ENCODE measurements at regions not wholly inside any gene's neighbourhood (a gene's known extent, or its start where the extent isn't known, plus 50 kb on each side); places are given as distances from the start of the nearest gene placed in this dataset.
"Not testable (repeated sequence)": the region's sequence is repeated elsewhere in the genome, so short reads cannot be mapped to it uniquely, and the experiment has no call there.

DNA sequence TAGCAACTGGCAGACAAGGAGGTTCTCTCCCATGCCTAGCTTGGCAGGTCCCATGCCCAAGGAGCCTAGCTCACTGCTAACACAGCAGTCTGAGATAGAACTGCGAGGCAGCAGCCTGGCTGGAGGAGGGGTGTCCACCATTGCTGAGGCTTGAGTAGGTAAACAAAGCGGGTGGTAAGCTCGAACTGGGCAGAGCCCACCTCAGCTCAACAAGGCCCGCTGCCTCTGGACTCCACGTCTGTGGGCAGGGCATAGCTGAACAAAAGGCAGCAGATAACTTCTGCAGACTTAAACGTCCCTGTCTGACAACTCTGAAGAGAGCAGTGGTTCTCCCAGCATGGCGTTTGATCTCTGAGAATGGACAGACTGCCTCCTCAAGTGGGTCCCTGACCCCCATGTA, 682.4 kb downstream of the DACH1 start:
- H3K9me3 ChIP-seq (ENCODE audit: low read length); H3K27me3 ChIP-seq (ENCODE audit: low read length); H3K27ac ChIP-seq (ENCODE audit: low read length); H3K4me3 ChIP-seq (ENCODE audit: low read length); H3K36me3 ChIP-seq (ENCODE audit: insufficient read depth, low read length); H4K20me1 ChIP-seq (ENCODE audit: insufficient read depth, low read depth, low read length); H3K4me2 ChIP-seq (ENCODE audit: low read depth, low read length, poor library complexity, severe bottlenecking); H3K9ac ChIP-seq (ENCODE audit: low read length); H2AFZ ChIP-seq (ENCODE audit: low read length); H3K79me2 ChIP-seq (ENCODE audit: low read length); DNase-seq; H3K9me2 ChIP-seq (replicated peaks; ENCODE audit: insufficient read depth, low read length); H3K4me1 ChIP-seq (ENCODE audit: low read length): not testable (repeated sequence)

DNA sequence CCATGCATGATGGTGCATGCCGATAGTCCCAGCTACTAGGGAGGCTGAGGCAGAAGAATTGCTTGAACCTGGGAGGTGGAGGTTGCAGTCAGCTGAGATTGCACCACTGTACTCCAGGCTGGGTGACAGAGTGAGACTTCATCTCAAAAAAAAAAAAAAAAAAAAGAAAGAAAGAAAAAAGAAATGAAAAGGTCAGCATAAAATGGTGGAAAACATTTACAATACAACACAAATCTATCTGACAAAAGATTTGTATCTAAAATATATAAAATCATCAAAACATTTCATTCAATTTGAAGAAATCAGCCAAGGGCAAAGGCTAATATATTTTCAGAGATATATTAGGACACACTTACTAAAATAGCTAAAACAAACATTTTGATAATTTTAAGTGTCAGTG, 683.7 kb downstream of the DACH1 start:
- not testable (repeated sequence) for H3K27ac ChIP-seq (ENCODE audit: low read length); H3K4me2 ChIP-seq (ENCODE audit: low read depth, low read length, poor library complexity, severe bottlenecking); H2AFZ ChIP-seq (ENCODE audit: low read length); DNase-seq; H3K27me3 ChIP-seq (ENCODE audit: low read length); H4K20me1 ChIP-seq (ENCODE audit: insufficient read depth, low read depth, low read length); H3K4me3 ChIP-seq (ENCODE audit: low read length); H3K9ac ChIP-seq (ENCODE audit: low read length); H3K36me3 ChIP-seq (ENCODE audit: insufficient read depth, low read length); H3K9me2 ChIP-seq (replicated peaks; ENCODE audit: insufficient read depth, low read length); H3K79me2 ChIP-seq (ENCODE audit: low read length); H3K4me1 ChIP-seq (ENCODE audit: low read length)
- H3K9me3 ChIP-seq (ENCODE audit: low read length) = peaks cover 11% of the 10 kb centered on the region

DNA sequence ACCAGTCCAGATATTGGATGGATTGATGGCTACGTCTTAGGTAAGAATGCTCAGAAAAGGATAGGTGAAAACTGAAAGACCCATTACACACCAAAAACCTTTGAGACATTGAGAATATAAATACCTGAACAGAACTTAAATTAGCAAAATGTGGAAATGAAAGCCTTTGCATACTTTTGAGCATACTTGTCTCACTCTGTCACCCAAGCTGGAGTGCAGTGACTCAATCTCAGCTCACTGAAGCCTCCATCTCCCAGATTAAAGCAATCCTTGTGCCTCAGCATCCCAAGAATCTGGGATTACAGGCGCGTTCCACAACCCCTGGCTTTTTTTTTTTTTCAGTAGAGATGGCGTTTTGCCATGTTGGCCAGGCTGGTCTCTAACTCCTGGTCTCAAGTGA, 695.3 kb downstream of the DACH1 start:
- Histone ChIP-seq H4K20me1 (ENCODE audit: insufficient read depth, low read depth, low read length) (no peaks in the 10 kb centered on the region), H2AFZ (ENCODE audit: low read length) (no peak overlapping the region), H3K4me2 (ENCODE audit: low read depth, low read length, poor library complexity, severe bottlenecking) (no peak overlapping the region), H3K79me2 (ENCODE audit: low read length) (no peaks in the 10 kb centered on the region), H3K4me3 (ENCODE audit: low read length) (no peak overlapping the region), H3K9me3 (ENCODE audit: low read length) (peaks cover 27% of the 10 kb centered on the region), H3K27me3 (ENCODE audit: low read length) (no peaks in the 10 kb centered on the region), H3K9me2 (replicated peaks; ENCODE audit: insufficient read depth, low read length) (no peaks in the 10 kb centered on the region), H3K4me1 (ENCODE audit: low read length) (no peaks in the 10 kb centered on the region), H3K9ac (ENCODE audit: low read length) (no peak overlapping the region), H3K36me3 (ENCODE audit: insufficient read depth, low read length) (no peaks in the 10 kb centered on the region), H3K27ac (ENCODE audit: low read length) (no peak overlapping the region)
- no peak for DNase-seq

DNA sequence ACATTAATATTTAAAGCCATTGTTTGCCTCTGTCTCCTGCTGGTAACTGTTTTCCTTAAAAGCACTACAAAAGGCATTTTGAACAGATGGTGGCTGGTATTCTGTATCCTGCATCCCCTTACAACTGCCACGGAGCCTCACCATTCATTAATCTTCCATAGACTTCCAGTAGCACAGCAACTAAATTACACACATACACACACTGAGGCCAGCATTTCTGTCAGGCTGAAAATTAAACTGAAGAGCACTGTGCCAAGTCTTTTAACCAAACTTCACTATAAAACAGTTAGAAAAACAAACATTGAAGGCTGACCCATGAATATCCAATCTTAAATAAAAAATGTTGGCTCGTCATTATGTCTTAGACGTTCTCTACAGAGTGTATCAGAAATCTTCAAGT, 697.8 kb downstream of the DACH1 start:
- Histone ChIP-seq H3K4me1 (ENCODE audit: low read length) (no peaks in the 10 kb centered on the region), H3K4me3 (ENCODE audit: low read length) (no peak overlapping the region), H3K4me2 (ENCODE audit: low read depth, low read length, poor library complexity, severe bottlenecking) (no peak overlapping the region), H3K9ac (ENCODE audit: low read length) (no peak overlapping the region), H3K79me2 (ENCODE audit: low read length) (no peaks in the 10 kb centered on the region), H2AFZ (ENCODE audit: low read length) (no peak overlapping the region), H4K20me1 (ENCODE audit: insufficient read depth, low read depth, low read length) (no peaks in the 10 kb centered on the region), H3K36me3 (ENCODE audit: insufficient read depth, low read length) (no peaks in the 10 kb centered on the region), H3K27ac (ENCODE audit: low read length) (no peak overlapping the region), H3K27me3 (ENCODE audit: low read length) (no peaks in the 10 kb centered on the region), H3K9me3 (ENCODE audit: low read length) (peaks cover 18% of the 10 kb centered on the region), H3K9me2 (replicated peaks; ENCODE audit: insufficient read depth, low read length) (no peaks in the 10 kb centered on the region)
- DNase-seq = no peak

DNA sequence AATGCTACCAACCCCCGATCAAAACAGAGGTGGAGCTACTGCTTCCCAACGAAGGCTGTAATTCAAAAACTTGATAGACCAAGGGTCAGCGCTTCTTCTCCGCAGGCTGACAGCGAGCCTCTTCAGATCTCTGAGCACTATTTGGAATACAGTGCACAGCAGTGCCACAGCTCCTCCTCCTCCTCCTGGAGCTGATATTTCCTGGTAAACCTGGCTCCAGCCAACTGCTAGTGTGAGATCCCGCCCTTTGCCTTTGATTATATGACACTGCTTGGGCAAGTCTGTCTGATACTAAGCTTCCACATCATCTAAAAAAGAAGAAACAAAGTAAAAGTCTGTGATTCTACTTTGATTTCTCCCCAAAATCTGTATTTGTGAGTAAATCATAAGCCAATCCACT, 710.5 kb downstream of the DACH1 start:
- Histone ChIP-seq H3K9me2 (replicated peaks; ENCODE audit: insufficient read depth, low read length) (no peaks in the 10 kb centered on the region), H3K4me1 (ENCODE audit: low read length) (no peaks in the 10 kb centered on the region), H2AFZ (ENCODE audit: low read length) (no peak overlapping the region), H3K36me3 (ENCODE audit: insufficient read depth, low read length) (no peaks in the 10 kb centered on the region), H3K27ac (ENCODE audit: low read length) (no peak overlapping the region), H3K79me2 (ENCODE audit: low read length) (no peaks in the 10 kb centered on the region), H3K9me3 (ENCODE audit: low read length) (peaks cover 14% of the 10 kb centered on the region), H3K4me2 (ENCODE audit: low read depth, low read length, poor library complexity, severe bottlenecking) (no peak overlapping the region), H3K27me3 (ENCODE audit: low read length) (no peaks in the 10 kb centered on the region), H3K4me3 (ENCODE audit: low read length) (no peak overlapping the region), H4K20me1 (ENCODE audit: insufficient read depth, low read depth, low read length) (no peaks in the 10 kb centered on the region), H3K9ac (ENCODE audit: low read length) (no peak overlapping the region)
- DNase-seq = no peak

DNA sequence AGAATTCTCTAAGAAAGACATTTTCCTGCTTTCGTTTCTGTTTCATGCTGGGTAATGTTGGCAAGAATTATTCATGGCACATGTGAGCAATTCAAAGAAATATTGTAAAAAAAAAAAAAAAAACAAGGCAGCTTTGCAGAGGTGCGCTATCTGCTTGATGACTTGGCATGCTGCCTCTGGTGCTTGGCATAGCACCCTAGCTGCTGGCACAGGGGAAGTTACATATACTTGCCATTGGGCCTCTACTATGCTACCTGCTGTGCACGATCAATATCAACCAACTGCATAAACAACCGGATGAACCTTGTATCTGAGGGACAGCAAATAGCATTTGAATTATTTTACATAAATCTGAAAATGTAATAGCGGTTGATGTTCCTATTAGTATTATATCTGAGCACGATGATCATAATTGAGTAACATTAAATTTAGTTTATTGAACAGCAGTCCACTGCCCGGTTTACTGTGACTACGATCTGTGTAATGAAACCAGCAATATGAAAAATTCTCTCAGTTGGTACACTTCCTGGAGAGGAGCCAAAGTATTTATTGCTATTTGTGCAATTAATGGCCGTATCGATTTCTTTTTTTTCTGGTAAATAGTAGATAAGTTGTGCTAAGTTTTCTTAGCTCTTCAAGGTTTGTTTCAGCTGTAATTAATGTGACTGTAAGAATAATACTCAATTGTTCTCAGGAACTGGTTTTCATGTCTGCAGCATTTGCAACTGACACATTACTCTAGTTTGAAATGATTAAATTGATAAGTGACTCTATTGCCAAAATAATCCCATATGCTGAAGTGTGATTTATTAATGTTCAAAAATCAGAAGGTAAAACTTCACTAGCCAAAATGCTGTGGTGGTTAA, 717.3 kb downstream of the DACH1 start:
- Histone ChIP-seq H3K79me2 (ENCODE audit: low read length) (no peaks in the 10 kb centered on the region), H3K9me2 (replicated peaks; ENCODE audit: insufficient read depth, low read length) (no peaks in the 10 kb centered on the region), H3K4me3 (ENCODE audit: low read length) (no peak overlapping the region), H3K4me2 (ENCODE audit: low read depth, low read length, poor library complexity, severe bottlenecking) (no peak overlapping the region), H3K27ac (ENCODE audit: low read length) (no peak overlapping the region), H3K36me3 (ENCODE audit: insufficient read depth, low read length) (no peaks in the 10 kb centered on the region), H3K4me1 (ENCODE audit: low read length) (no peaks in the 10 kb centered on the region), H3K9ac (ENCODE audit: low read length) (no peak overlapping the region), H4K20me1 (ENCODE audit: insufficient read depth, low read depth, low read length) (no peaks in the 10 kb centered on the region), H3K9me3 (ENCODE audit: low read length) (peaks cover 9% of the 10 kb centered on the region), H2AFZ (ENCODE audit: low read length) (no peak overlapping the region), H3K27me3 (ENCODE audit: low read length) (no peaks in the 10 kb centered on the region)
- DNase-seq = no peak

DNA sequence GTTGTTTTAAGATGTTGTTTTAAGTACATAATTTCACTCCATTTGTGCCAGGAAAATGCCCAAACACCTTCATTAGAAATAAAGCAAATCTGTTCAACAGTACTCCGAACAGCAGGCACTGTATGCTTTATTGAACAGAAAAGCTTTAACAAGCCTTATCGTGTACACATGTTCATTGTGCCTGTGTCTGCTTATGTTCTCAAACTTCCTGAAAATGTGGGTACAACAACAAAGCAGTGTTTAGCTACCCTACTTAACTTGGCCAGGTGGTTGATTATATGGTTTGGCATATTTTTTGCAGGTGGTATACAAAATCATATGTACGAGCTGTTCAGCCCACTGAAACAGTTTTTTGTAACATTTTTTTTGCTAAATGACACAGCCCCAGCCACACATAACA, 718.0 kb downstream of the DACH1 start:
- no peaks in the 10 kb centered on the region for H3K36me3 ChIP-seq (ENCODE audit: insufficient read depth, low read length)
- no peak overlapping the region for H3K4me3 ChIP-seq (ENCODE audit: low read length)
- no peaks in the 10 kb centered on the region for H3K27me3 ChIP-seq (ENCODE audit: low read length)
- H3K9me3 ChIP-seq (ENCODE audit: low read length) = peaks cover 3% of the 10 kb centered on the region; the same call in 1 of the 2 replicates
- no peaks in the 10 kb centered on the region for H3K4me1 ChIP-seq (ENCODE audit: low read length)
- H2AFZ ChIP-seq (ENCODE audit: low read length) = no peak overlapping the region
- H4K20me1 ChIP-seq (ENCODE audit: insufficient read depth, low read depth, low read length) = no peaks in the 10 kb centered on the region
- no peaks in the 10 kb centered on the region for H3K79me2 ChIP-seq (ENCODE audit: low read length)
- no peaks in the 10 kb centered on the region for H3K9me2 ChIP-seq (replicated peaks; ENCODE audit: insufficient read depth, low read length)
- H3K27ac ChIP-seq (ENCODE audit: low read length) = no peak overlapping the region
- no peak overlapping the region for H3K4me2 ChIP-seq (ENCODE audit: low read depth, low read length, poor library complexity, severe bottlenecking)
- no peak for DNase-seq
- no peak overlapping the region for H3K9ac ChIP-seq (ENCODE audit: low read length)

DNA sequence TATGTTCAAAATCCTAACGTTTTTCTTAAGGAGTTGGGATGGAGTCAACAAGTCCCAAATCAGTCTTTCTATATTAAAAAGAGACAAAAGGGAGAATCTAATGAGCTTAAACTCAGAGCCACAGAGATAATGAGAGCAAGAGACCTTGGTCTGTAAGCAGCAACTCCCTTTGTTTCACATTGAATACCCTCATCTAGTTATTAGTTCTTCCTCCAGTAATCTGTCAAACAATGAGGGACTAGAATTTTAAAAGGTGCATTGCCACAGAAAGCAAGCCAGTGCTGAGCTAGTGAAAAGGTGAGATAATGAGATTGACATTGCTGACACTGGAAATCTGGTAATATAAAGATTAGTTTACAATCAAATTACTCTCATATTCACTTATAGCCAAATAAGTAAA, 718.6 kb downstream of the DACH1 start:
- Histone ChIP-seq H3K36me3 (ENCODE audit: insufficient read depth, low read length) (no peaks in the 10 kb centered on the region), H3K4me1 (ENCODE audit: low read length) (no peaks in the 10 kb centered on the region), H3K79me2 (ENCODE audit: low read length) (no peaks in the 10 kb centered on the region), H2AFZ (ENCODE audit: low read length) (no peak overlapping the region), H4K20me1 (ENCODE audit: insufficient read depth, low read depth, low read length) (no peaks in the 10 kb centered on the region), H3K27ac (ENCODE audit: low read length) (no peak overlapping the region), H3K27me3 (ENCODE audit: low read length) (no peaks in the 10 kb centered on the region), H3K4me3 (ENCODE audit: low read length) (no peak overlapping the region), H3K4me2 (ENCODE audit: low read depth, low read length, poor library complexity, severe bottlenecking) (no peak overlapping the region), H3K9me3 (ENCODE audit: low read length) (peaks cover 3% of the 10 kb centered on the region; the same call in 1 of the 2 replicates), H3K9ac (ENCODE audit: low read length) (no peak overlapping the region), H3K9me2 (replicated peaks; ENCODE audit: insufficient read depth, low read length) (no peaks in the 10 kb centered on the region)
- DNase-seq = no peak

Data from Karpas-422 (cell line).